GM19397 (cell line): ENCODE measurements at regions not wholly inside any gene's neighbourhood (a gene's known extent, or its start where the extent isn't known, plus 50 kb on each side); places are given as distances from the start of the nearest gene placed in this dataset.
"Not testable (repeated sequence)": the region's sequence is repeated elsewhere in the genome, so short reads cannot be mapped to it uniquely, and the experiment has no call there.

Experiments
- ATAC-seq: cut with Tn5 transposase; IDR thresholded peaks from one replicate; pipeline ENCODE4 v1.9.1; 2021; ENCODE audit warnings: mild to moderate bottlenecking, moderate library complexity; ENCODE audit not compliant: unreplicated experiment

GRCh38 chr6:137795501-137795900 lies 71.6 kb upstream of the TNFAIP3 start:
- no peak for ATAC-seq

- no peak for ATAC-seq
Observed at GRCh38 chr6:137798261-137798660, 68.8 kb upstream of the TNFAIP3 start.

GRCh38 chr6:137798846-137799245 lies 68.2 kb upstream of the TNFAIP3 start:
- ATAC-seq = no peak

- no peak for ATAC-seq
Observed at GRCh38 chr6:137799950-137800568, 67.0 kb upstream of the TNFAIP3 start.

- no peak for ATAC-seq
Observed at GRCh38 chr6:137800762-137801161, 66.3 kb upstream of the TNFAIP3 start.

GRCh38 chr6:137801352-137802114 lies 65.5 kb upstream of the TNFAIP3 start:
- no peak for ATAC-seq

GRCh38 chr6:137802408-137803182 lies 64.5 kb upstream of the TNFAIP3 start:
- no peak for ATAC-seq

- no peak for ATAC-seq
Observed at GRCh38 chr6:137804637-137805036, 62.4 kb upstream of the TNFAIP3 start.

GRCh38 chr6:137805622-137806021 lies 61.4 kb upstream of the TNFAIP3 start:
- ATAC-seq = no peak

- ATAC-seq = no peak
Observed at GRCh38 chr6:137806914-137807682, 60.0 kb upstream of the TNFAIP3 start.

- no peak for ATAC-seq
Observed at GRCh38 chr6:137808191-137808590, 58.9 kb upstream of the TNFAIP3 start.

- no peak for ATAC-seq
Observed at GRCh38 chr6:137808836-137809315, 58.2 kb upstream of the TNFAIP3 start.

GRCh38 chr6:137809895-137810553 lies 57.0 kb upstream of the TNFAIP3 start:
- not testable (repeated sequence) for ATAC-seq

- no peak for ATAC-seq
Observed at GRCh38 chr6:137810554-137811120, 56.4 kb upstream of the TNFAIP3 start.

GRCh38 chr6:137811121-137811915 lies 55.7 kb upstream of the TNFAIP3 start:
- ATAC-seq = peak; percentile 92

GRCh38 chr6:137811916-137812553 lies 55.0 kb upstream of the TNFAIP3 start:
- peak; percentile 3 for ATAC-seq

- ATAC-seq = no peak
Observed at GRCh38 chr6:137813308-137813970, 53.6 kb upstream of the TNFAIP3 start.

GRCh38 chr6:137814030-137814429 lies 53.0 kb upstream of the TNFAIP3 start:
- ATAC-seq = not testable (repeated sequence)
